ENCODE measurements at regions not wholly inside any gene's neighbourhood (a gene's known extent, or its start where the extent isn't known, plus 50 kb on each side); places are given as distances from the start of the nearest gene placed in this dataset.

DNA sequence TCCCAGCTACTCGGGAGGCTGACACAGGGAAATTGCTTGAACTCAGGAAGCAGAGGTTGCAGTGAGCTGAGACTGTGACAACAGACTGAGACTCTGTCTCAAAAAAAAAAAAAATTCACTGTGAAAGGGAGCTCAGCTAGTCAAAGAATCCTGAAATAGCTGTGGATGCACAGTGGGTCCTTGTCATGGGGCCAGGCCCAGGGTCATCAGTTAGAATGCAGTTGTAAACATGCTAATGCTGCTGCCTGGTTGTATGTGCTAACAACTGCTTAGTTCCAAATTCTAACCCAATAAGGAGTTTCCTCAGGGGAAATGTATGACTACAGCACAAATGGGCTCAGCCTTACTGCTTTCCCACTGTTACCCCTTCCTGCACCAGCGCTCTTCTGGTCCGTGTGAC is 84.0 kb downstream of the PALM2AKAP2 start:
- no peaks in the 10 kb centered on the region for H3K27me3 ChIP-seq (ENCODE audit: control insufficient read depth, insufficient read depth, low read length)
- H3K27ac ChIP-seq, result no peak overlapping the region
- H3K4me2 ChIP-seq (ENCODE audit: low read length), result no peak overlapping the region
- H3K9ac ChIP-seq, result no peak overlapping the region
- H3K4me1 ChIP-seq, result no peaks in the 10 kb centered on the region
- H3K36me3 ChIP-seq (ENCODE audit: control insufficient read depth, insufficient read depth, low read length), result no peaks in the 10 kb centered on the region
- no peaks in the 10 kb centered on the region for H3K9me3 ChIP-seq (ENCODE audit: control insufficient read depth, low read length)
- H2AFZ ChIP-seq, result no peak overlapping the region
- H3K79me2 ChIP-seq, result no peaks in the 10 kb centered on the region
- no peak overlapping the region for H3K4me3 ChIP-seq (ENCODE audit: low read depth, low read length)
- TF ChIP-seq, protein P1, sequence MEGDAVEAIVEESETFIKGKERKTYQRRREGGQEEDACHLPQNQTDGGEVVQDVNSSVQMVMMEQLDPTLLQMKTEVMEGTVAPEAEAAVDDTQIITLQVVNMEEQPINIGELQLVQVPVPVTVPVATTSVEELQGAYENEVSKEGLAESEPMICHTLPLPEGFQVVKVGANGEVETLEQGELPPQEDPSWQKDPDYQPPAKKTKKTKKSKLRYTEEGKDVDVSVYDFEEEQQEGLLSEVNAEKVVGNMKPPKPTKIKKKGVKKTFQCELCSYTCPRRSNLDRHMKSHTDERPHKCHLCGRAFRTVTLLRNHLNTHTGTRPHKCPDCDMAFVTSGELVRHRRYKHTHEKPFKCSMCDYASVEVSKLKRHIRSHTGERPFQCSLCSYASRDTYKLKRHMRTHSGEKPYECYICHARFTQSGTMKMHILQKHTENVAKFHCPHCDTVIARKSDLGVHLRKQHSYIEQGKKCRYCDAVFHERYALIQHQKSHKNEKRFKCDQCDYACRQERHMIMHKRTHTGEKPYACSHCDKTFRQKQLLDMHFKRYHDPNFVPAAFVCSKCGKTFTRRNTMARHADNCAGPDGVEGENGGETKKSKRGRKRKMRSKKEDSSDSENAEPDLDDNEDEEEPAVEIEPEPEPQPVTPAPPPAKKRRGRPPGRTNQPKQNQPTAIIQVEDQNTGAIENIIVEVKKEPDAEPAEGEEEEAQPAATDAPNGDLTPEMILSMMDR (IDR thresholded peaks at IDR 0.05), result no peak

DNA sequence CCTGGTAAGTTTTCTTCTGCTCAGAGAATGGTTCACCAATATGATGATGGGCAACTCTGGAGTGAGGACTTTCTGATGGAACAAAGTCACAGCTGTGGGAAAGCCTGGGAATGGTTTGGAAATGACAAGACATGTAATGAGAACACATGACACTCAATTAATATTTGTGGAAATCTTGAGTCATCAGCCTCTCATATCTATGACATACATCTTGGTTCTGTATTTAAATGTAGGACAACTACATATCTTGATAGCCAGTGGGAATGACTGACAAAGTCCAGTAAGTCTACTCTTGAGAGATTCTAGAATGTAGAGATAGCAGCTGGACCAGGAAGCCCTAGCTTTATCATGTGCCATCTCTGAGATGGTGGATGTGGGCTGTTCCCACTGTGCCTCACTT is 85.5 kb downstream of the PALM2AKAP2 start:
- H3K9ac ChIP-seq, result no peak overlapping the region
- no peaks in the 10 kb centered on the region for H3K36me3 ChIP-seq (ENCODE audit: control insufficient read depth, insufficient read depth, low read length)
- H3K4me1 ChIP-seq, result no peaks in the 10 kb centered on the region
- no peak overlapping the region for H2AFZ ChIP-seq
- TF ChIP-seq, protein P1 (IDR thresholded peaks at IDR 0.05), result no peak
- H3K79me2 ChIP-seq, result no peaks in the 10 kb centered on the region
- H3K4me3 ChIP-seq (ENCODE audit: low read depth, low read length), result no peak overlapping the region
- H3K9me3 ChIP-seq (ENCODE audit: control insufficient read depth, low read length), result no peaks in the 10 kb centered on the region
- H3K27ac ChIP-seq, result no peak overlapping the region
- no peaks in the 10 kb centered on the region for H3K27me3 ChIP-seq (ENCODE audit: control insufficient read depth, insufficient read depth, low read length)
- H3K4me2 ChIP-seq (ENCODE audit: low read length), result no peak overlapping the region

DNA sequence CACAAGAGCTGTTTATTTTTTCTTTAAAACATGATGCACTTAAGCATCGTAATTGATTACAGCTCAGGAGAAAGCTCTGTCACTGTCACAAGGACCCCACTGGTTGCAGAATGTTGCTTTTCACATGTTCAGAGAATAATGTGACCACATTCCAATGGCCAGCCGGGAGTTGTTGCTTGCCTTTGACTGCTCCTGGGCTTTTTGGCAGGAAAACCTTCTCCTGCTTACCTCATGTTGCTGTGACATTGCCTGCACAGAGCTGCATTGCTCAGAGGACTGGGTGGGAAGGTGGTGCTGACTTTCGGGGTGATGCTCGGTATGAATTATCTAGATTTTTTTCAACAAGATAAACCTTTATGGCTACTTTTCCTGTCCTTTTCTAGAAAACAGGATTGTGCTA is 88.2 kb downstream of the PALM2AKAP2 start:
- H3K4me2 ChIP-seq (ENCODE audit: low read length), result no peak overlapping the region
- no peaks in the 10 kb centered on the region for H3K27me3 ChIP-seq (ENCODE audit: control insufficient read depth, insufficient read depth, low read length)
- no peaks in the 10 kb centered on the region for H3K36me3 ChIP-seq (ENCODE audit: control insufficient read depth, insufficient read depth, low read length)
- H3K27ac ChIP-seq, result no peak overlapping the region
- no peaks in the 10 kb centered on the region for H3K9me3 ChIP-seq (ENCODE audit: control insufficient read depth, low read length)
- H3K4me3 ChIP-seq (ENCODE audit: low read depth, low read length), result no peak overlapping the region
- H3K9ac ChIP-seq, result no peak overlapping the region
- no peaks in the 10 kb centered on the region for H3K4me1 ChIP-seq
- TF ChIP-seq, protein P1 (IDR thresholded peaks at IDR 0.05), result no peak
- no peak overlapping the region for H2AFZ ChIP-seq
- H3K79me2 ChIP-seq, result no peaks in the 10 kb centered on the region

DNA sequence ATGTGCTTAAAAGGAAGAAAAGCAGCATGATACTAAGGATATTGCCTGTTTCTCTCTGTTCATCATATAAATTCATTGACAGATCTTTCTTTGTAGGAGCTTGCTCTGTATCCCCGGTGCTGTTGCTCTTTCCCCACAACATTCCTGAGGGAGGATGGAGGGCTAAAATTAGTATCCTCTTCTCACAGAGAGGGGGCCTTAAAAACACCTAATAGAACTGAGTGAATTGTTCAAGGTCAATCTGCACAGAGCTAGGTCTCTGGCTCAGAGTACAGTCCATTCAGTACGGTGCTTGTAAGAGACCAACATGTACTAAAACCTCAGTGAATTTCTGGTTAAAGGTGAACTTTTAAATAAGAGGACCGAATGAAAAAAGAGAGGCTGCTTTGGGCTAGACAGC is 88.7 kb downstream of the PALM2AKAP2 start:
- no peak overlapping the region for H2AFZ ChIP-seq
- no peak overlapping the region for H3K4me2 ChIP-seq (ENCODE audit: low read length)
- no peak overlapping the region for H3K27ac ChIP-seq
- no peaks in the 10 kb centered on the region for H3K4me1 ChIP-seq
- no peak overlapping the region for H3K9ac ChIP-seq
- TF ChIP-seq, protein P1 (IDR thresholded peaks at IDR 0.05), result no peak
- H3K36me3 ChIP-seq (ENCODE audit: control insufficient read depth, insufficient read depth, low read length), result no peaks in the 10 kb centered on the region
- no peaks in the 10 kb centered on the region for H3K27me3 ChIP-seq (ENCODE audit: control insufficient read depth, insufficient read depth, low read length)
- H3K9me3 ChIP-seq (ENCODE audit: control insufficient read depth, low read length), result no peaks in the 10 kb centered on the region
- H3K4me3 ChIP-seq (ENCODE audit: low read depth, low read length), result no peak overlapping the region
- no peaks in the 10 kb centered on the region for H3K79me2 ChIP-seq

DNA sequence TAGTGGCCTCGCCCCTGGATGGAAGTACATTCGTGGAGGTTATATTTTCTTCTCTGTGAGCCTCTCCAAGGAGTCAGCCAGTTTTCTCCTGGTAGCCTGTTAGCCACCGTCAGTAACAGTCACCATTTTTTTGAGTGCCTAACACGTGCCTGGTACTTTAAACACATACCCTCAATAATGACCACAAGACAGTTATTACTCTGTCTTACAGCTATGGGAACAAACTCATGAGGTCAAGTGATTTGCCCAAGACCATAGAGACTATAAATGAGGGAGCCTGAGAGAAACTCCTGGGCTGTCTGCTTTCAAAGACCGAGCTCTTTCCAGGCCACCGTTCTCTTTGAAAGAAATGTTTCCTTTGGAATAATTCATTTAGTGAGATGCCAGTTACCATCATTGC is 90.4 kb downstream of the PALM2AKAP2 start:
- H3K9ac ChIP-seq, result no peak overlapping the region
- H2AFZ ChIP-seq, result no peak overlapping the region
- H3K4me2 ChIP-seq (ENCODE audit: low read length), result no peak overlapping the region
- H3K4me3 ChIP-seq (ENCODE audit: low read depth, low read length), result no peak overlapping the region
- H3K36me3 ChIP-seq (ENCODE audit: control insufficient read depth, insufficient read depth, low read length), result no peaks in the 10 kb centered on the region
- H3K27ac ChIP-seq, result no peak overlapping the region
- no peaks in the 10 kb centered on the region for H3K4me1 ChIP-seq
- H3K9me3 ChIP-seq (ENCODE audit: control insufficient read depth, low read length), result no peaks in the 10 kb centered on the region
- TF ChIP-seq, protein P1 (IDR thresholded peaks at IDR 0.05), result no peak
- H3K79me2 ChIP-seq, result no peaks in the 10 kb centered on the region
- H3K27me3 ChIP-seq (ENCODE audit: control insufficient read depth, insufficient read depth, low read length), result no peaks in the 10 kb centered on the region

Data from parathyroid adenoma (tissue), 2 donors.